ENCODE measurements at regions not wholly inside any gene's neighbourhood (a gene's known extent, or its start where the extent isn't known, plus 50 kb on each side); places are given as distances from the start of the nearest gene placed in this dataset.

DNA sequence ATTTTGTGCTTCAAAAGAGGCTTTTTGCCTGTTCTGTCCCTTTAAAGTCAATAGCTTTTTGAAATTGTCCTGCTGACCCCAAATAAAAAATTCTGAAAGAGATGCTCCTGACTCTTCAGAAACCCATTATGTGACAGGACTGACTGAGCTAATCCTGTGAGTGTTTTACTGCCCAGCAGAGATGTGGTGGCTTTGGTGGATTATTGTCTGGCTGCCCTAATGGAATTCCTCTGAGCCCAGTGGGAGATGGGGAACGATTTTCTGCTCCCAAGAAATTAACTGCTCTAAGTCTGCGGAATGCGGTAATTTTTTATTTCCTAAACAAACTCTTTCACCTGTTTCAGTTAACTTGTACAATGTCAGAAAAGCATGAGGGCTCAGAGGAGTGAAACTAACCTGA lies 258.2 kb downstream of the IKZF2 start:
- TF ChIP-seq, protein P1, sequence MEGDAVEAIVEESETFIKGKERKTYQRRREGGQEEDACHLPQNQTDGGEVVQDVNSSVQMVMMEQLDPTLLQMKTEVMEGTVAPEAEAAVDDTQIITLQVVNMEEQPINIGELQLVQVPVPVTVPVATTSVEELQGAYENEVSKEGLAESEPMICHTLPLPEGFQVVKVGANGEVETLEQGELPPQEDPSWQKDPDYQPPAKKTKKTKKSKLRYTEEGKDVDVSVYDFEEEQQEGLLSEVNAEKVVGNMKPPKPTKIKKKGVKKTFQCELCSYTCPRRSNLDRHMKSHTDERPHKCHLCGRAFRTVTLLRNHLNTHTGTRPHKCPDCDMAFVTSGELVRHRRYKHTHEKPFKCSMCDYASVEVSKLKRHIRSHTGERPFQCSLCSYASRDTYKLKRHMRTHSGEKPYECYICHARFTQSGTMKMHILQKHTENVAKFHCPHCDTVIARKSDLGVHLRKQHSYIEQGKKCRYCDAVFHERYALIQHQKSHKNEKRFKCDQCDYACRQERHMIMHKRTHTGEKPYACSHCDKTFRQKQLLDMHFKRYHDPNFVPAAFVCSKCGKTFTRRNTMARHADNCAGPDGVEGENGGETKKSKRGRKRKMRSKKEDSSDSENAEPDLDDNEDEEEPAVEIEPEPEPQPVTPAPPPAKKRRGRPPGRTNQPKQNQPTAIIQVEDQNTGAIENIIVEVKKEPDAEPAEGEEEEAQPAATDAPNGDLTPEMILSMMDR (IDR thresholded peaks at IDR 0.05; ENCODE audit: extremely low read depth in 1 of 2, insufficient read depth in 1 of 2, low read depth in 1 of 2, low read length in 2 of 2): no peak
- TF ChIP-seq POLR2AphosphoS5 (IDR thresholded peaks at IDR 0.05; ENCODE audit: insufficient read depth, low read depth, low read length) (no peak), GATA2 (IDR thresholded peaks at IDR 0.05; ENCODE audit: insufficient read depth, insufficient read length, low read depth, low read length) (no peak), POLR2A (IDR thresholded peaks at IDR 0.05; ENCODE audit: low read depth, low read length) (no peak), FOS (IDR thresholded peaks at IDR 0.05; ENCODE audit: borderline replicate concordance, insufficient read depth, low read length) (no peak), MYC (IDR thresholded peaks at IDR 0.05; ENCODE audit: low read depth, low read length) (no peak)
